ENCODE measurements at regions not wholly inside any gene's neighbourhood (a gene's known extent, or its start where the extent isn't known, plus 50 kb on each side); places are given as distances from the start of the nearest gene placed in this dataset.

- no peak for DNase-seq (ENCODE audit: low read depth)
Measured at GRCh38 chr3:187822402-187822801, 77.1 kb upstream of the BCL6 start.

GRCh38 chr3:187823746-187824145 is 78.5 kb upstream of the BCL6 start:
- DNase-seq (ENCODE audit: low read depth), result no peak

- DNase-seq (ENCODE audit: low read depth), result no peak
Measured at GRCh38 chr3:187827723-187828122, 82.5 kb upstream of the BCL6 start.

- DNase-seq (ENCODE audit: low read depth), result no peak
Measured at GRCh38 chr3:187828579-187829452, 83.5 kb upstream of the BCL6 start.

GRCh38 chr3:187830181-187830580 is 84.9 kb upstream of the BCL6 start:
- no peak for DNase-seq (ENCODE audit: low read depth)

GRCh38 chr3:187831125-187832051 is 86.1 kb upstream of the BCL6 start:
- DNase-seq (ENCODE audit: low read depth), result peak; percentile 29

GRCh38 chr3:187832202-187832601 is 86.9 kb upstream of the BCL6 start:
- no peak for DNase-seq (ENCODE audit: low read depth)

- DNase-seq (ENCODE audit: low read depth), result no peak
Measured at GRCh38 chr3:187833375-187833774, 88.1 kb upstream of the BCL6 start.

GRCh38 chr3:187833799-187834578 is 88.7 kb upstream of the BCL6 start:
- DNase-seq (ENCODE audit: low read depth), result no peak

GRCh38 chr3:187836823-187837770 is 91.8 kb upstream of the BCL6 start:
- DNase-seq (ENCODE audit: low read depth), result peak; percentile 91

GRCh38 chr3:187838016-187838540 is 92.8 kb upstream of the BCL6 start:
- peak; percentile 75 for DNase-seq (ENCODE audit: low read depth)

GRCh38 chr3:187839422-187839821 is 94.2 kb upstream of the BCL6 start:
- no peak for DNase-seq (ENCODE audit: low read depth)

GRCh38 chr3:187840856-187841255 is 95.6 kb upstream of the BCL6 start:
- DNase-seq (ENCODE audit: low read depth), result no peak

- peak; percentile 89 for DNase-seq (ENCODE audit: low read depth)
Measured at GRCh38 chr3:187841560-187841959, 96.3 kb upstream of the BCL6 start.

- no peak for DNase-seq (ENCODE audit: low read depth)
Measured at GRCh38 chr3:187843654-187844053, 98.4 kb upstream of the BCL6 start.

GRCh38 chr3:187844708-187845107 is 99.4 kb upstream of the BCL6 start:
- DNase-seq (ENCODE audit: low read depth), result no peak

GRCh38 chr3:187845826-187846225 is 100.6 kb upstream of the BCL6 start:
- no peak for DNase-seq (ENCODE audit: low read depth)

- DNase-seq (ENCODE audit: low read depth), result no peak
Measured at GRCh38 chr3:187848401-187848800, 103.1 kb upstream of the BCL6 start.

GRCh38 chr3:187849016-187849654 is 103.9 kb upstream of the BCL6 start:
- no peak for DNase-seq (ENCODE audit: low read depth)

- DNase-seq (ENCODE audit: low read depth), result peak; percentile 22
Measured at GRCh38 chr3:187850258-187850921, 105.1 kb upstream of the BCL6 start.
